Heart left ventricle (tissue), 13 donors: ENCODE measurements at regions not wholly inside any gene's neighbourhood (a gene's known extent, or its start where the extent isn't known, plus 50 kb on each side); places are given as distances from the start of the nearest gene placed in this dataset.

Experiments used
- POLR2A ChIP-seq, 2 donors: fragments of 450-650 bp; IDR thresholded peaks; one replicate each; pipeline ENCODE4 v1.6.1; 2017; ENCODE audit warnings: antibody characterized with exemption in 2 of 2, mild to moderate bottlenecking in 2 of 2, moderate library complexity in 2 of 2
- TF ChIP-seq, protein P1 (sequence below), 12 donors: fragments of 200-600 bp; sonication (generic) in 4 of 12; IDR thresholded peaks; one replicate each; pipeline versions ENCODE4 v1.5.0 to v1.8.0; 2018 to 2022; ENCODE audit warnings: antibody characterized with exemption in 12 of 12, mild to moderate bottlenecking in 5 of 12
- donor health status: ischemic (EF 13 %, LVEDD 7.1; RV severe dilation, severe dysfunction).
- donor health status: DM: no; HTN: yes; CAD: no.
- donor health status: DM: no; HTN: no; CAD: no.
- donor health status: ischemic (EF 25% LVEDD 6.9; RV normal size, moderate dysfunction).
- donor health status: ischemic (EF 25% LVEDD 5.7; RV mildly dilated, moderate dysfunction).
- donor health status: ischemic (EF 35%, LVEDD 5.7; RV mildly dilated, moderate dysfunction).
- donor health status: nonischemic (EF 11% LVEDD 7.7; RV severe dilation, severe dysfunction).
- donor health status: DM: yes; HTN: yes; CAD: no.
- donor health status: PGD.
- donor health status: ischemic (EF 29% LVEDD 5.4; RV normal size, mild dysfunction).
- donor health status: nonischemic (EF 23%, LVEDD 6.1; RV moderate dilation, normal function).

DNA sequence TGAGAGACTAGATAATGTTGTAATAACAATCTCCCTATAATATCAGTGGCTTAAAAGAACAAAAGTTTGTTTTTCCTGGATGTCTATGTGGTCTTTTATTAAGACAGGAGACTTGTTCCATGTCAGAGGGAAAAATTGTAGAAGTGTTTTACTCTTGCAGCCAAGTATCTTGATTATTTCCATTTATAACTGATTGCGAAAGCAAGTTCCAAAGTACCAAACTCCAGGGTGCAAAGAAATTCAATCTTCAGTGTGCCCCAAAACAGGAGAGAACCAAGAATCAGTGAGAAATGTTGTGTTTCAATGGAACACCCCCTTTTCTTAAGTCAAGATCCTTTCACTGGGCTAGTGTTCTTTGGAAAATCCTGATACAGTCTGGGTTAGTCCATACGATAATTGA, 624.4 kb upstream of the BCHE start:
- TF ChIP-seq, protein P1, sequence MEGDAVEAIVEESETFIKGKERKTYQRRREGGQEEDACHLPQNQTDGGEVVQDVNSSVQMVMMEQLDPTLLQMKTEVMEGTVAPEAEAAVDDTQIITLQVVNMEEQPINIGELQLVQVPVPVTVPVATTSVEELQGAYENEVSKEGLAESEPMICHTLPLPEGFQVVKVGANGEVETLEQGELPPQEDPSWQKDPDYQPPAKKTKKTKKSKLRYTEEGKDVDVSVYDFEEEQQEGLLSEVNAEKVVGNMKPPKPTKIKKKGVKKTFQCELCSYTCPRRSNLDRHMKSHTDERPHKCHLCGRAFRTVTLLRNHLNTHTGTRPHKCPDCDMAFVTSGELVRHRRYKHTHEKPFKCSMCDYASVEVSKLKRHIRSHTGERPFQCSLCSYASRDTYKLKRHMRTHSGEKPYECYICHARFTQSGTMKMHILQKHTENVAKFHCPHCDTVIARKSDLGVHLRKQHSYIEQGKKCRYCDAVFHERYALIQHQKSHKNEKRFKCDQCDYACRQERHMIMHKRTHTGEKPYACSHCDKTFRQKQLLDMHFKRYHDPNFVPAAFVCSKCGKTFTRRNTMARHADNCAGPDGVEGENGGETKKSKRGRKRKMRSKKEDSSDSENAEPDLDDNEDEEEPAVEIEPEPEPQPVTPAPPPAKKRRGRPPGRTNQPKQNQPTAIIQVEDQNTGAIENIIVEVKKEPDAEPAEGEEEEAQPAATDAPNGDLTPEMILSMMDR (IDR thresholded peaks at IDR 0.05), result no peak
- TF ChIP-seq POLR2A (IDR thresholded peaks at IDR 0.05), result no peak
